Prostate gland (tissue), 2 donors: ENCODE measurements at regions not wholly inside any gene's neighbourhood (a gene's known extent, or its start where the extent isn't known, plus 50 kb on each side); places are given as distances from the start of the nearest gene placed in this dataset.

Experiments used
- DNase-seq: peaks from one replicate; pipeline ENCODE4 v3.0.0-alpha.2; 2019; ENCODE audit warnings: low spot score
- H3K27ac ChIP-seq, 2 donors: fragments of 200-600 bp; sonication (generic); 2 replicates each; pipeline ENCODE4 v1.5.1; 2017 to 2019
- H3K27me3 ChIP-seq: fragments of 200-600 bp; sonication (generic); replicated peaks from 2 replicates; pipeline ENCODE4 v1.5.1; 2019; ENCODE audit not compliant: insufficient read depth
- H3K36me3 ChIP-seq, 2 donors: fragments of 200-600 bp; sonication (generic); 1 replicate in 1 of 2; 2 replicates in 1 of 2; pipeline versions ENCODE4 v1.5.1 to v1.8.1; 2017 to 2019
- H3K4me1 ChIP-seq: fragments of 200-600 bp; sonication (generic); replicated peaks from 2 replicates; pipeline ENCODE4 v1.5.1; 2019
- H3K4me3 ChIP-seq, 2 donors: fragments of 200-600 bp; sonication (generic); 2 replicates each; pipeline ENCODE4 v1.5.1; 2017 to 2019
- H3K9me3 ChIP-seq: fragments of 200-600 bp; sonication (generic); 2 replicates; pipeline ENCODE4 v1.5.1; 2017
- POLR2A ChIP-seq: fragments of 450-650 bp; IDR thresholded peaks from one replicate; pipeline ENCODE4 v1.6.1; 2016; ENCODE audit warnings: antibody characterized with exemption, mild to moderate bottlenecking
- POLR2AphosphoS5 ChIP-seq: sonication (generic); formaldehyde crosslinking; IDR thresholded peaks from one replicate; pipeline ENCODE4 v1.6.1; 2017; ENCODE audit warnings: antibody characterized with exemption
- WGBS: methylation state at CpG from one replicate; pipeline ENCODE4 v1.1.5; 2018; 5-methylcytosine and 5-hydroxymethylcytosine counted together
- intact Hi-C: fragments of 100-400 bp; cut with DNase I; formaldehyde crosslinking; loops from one replicate; pipeline ENCODE4 v1.14.2; 2022
- TF ChIP-seq, protein P1 (sequence below), 4 experiments: fragments of 200-600 bp in 2 of 4; fragments of 450-650 bp in 2 of 4; sonication (generic) in 2 of 4; IDR thresholded peaks; 1 replicate in 3 of 4; 2 replicates in 1 of 4; pipeline ENCODE4 v1.5.1; 2016 to 2019; ENCODE audit warnings: antibody characterized with exemption in 4 of 4, mild to moderate bottlenecking in 2 of 4, moderate library complexity in 2 of 4

DNA sequence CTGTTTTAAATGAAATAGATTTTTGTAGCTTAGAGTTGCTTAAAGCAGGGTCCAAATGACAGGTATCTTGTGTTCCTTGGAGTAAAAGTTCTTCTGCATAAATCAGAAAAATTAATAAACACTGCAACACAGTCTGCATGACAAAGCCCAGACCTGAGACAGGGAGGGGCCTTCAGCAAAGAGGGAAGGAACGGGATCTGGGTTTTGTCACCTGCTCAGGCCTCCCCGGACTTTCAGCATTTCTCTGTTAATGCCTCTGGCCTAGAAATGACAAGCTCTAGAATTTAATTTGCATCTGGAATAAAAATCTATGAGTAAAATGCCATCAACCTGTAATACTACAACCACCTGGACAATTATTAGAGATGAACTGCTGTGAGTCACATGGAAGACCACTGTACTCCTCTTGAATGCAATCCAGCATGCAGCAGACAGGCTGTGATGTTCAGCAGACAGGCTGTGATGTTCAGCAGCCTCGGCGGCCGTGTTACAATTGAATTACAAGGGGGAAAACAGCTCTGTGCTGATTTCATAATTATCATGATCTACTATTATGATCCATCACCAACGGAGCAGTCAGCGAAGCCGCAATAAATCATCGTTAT, 170.2 kb downstream of the TOX3 start:
- no peaks in the 10 kb centered on the region for H3K4me1 ChIP-seq
- H3K36me3 ChIP-seq: no peaks in the 10 kb centered on the region
- intact Hi-C loops: no loop called here
- TF ChIP-seq, protein P1, sequence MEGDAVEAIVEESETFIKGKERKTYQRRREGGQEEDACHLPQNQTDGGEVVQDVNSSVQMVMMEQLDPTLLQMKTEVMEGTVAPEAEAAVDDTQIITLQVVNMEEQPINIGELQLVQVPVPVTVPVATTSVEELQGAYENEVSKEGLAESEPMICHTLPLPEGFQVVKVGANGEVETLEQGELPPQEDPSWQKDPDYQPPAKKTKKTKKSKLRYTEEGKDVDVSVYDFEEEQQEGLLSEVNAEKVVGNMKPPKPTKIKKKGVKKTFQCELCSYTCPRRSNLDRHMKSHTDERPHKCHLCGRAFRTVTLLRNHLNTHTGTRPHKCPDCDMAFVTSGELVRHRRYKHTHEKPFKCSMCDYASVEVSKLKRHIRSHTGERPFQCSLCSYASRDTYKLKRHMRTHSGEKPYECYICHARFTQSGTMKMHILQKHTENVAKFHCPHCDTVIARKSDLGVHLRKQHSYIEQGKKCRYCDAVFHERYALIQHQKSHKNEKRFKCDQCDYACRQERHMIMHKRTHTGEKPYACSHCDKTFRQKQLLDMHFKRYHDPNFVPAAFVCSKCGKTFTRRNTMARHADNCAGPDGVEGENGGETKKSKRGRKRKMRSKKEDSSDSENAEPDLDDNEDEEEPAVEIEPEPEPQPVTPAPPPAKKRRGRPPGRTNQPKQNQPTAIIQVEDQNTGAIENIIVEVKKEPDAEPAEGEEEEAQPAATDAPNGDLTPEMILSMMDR (IDR thresholded peaks at IDR 0.05): no peak
- TF ChIP-seq POLR2A: no peak
- no peak for TF ChIP-seq POLR2AphosphoS5
- H3K9me3 ChIP-seq: no peaks in the 10 kb centered on the region
- H3K27me3 ChIP-seq: no peaks in the 10 kb centered on the region
- no peak for DNase-seq
- H3K4me3 ChIP-seq: no peak overlapping the region
- no peak overlapping the region for H3K27ac ChIP-seq
- 80% methylated on average over 9 of the region's 9 CpGs for WGBS

DNA sequence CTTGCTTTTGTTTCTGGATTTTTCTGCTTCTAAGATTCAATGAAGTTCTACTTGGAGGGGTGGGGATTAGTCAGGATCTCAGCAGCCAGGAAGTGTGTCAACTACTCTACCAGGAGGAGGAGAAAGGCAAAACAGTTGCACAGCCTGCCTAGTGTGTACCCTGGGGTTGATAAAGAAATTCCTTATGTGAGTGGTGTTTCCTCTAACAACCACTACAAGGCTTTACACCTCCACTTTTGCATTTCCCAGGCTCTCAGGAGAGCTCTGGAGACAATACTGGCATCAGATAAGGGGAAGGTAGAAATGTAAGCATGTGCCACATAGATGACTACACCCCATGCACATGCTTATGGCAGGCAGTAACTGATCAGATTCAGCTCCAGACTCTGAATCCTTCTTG, 174.6 kb downstream of the TOX3 start:
- no peaks in the 10 kb centered on the region for H3K9me3 ChIP-seq
- no peak overlapping the region for H3K4me3 ChIP-seq
- TF ChIP-seq POLR2A (no peak), POLR2AphosphoS5 (no peak)
- TF ChIP-seq, protein P1 (IDR thresholded peaks at IDR 0.05): no peak
- intact Hi-C loops: no loop called here
- H3K4me1 ChIP-seq: no peaks in the 10 kb centered on the region
- DNase-seq: no peak
- no peak overlapping the region for H3K27ac ChIP-seq
- no peaks in the 10 kb centered on the region for H3K36me3 ChIP-seq
- no peaks in the 10 kb centered on the region for H3K27me3 ChIP-seq

DNA sequence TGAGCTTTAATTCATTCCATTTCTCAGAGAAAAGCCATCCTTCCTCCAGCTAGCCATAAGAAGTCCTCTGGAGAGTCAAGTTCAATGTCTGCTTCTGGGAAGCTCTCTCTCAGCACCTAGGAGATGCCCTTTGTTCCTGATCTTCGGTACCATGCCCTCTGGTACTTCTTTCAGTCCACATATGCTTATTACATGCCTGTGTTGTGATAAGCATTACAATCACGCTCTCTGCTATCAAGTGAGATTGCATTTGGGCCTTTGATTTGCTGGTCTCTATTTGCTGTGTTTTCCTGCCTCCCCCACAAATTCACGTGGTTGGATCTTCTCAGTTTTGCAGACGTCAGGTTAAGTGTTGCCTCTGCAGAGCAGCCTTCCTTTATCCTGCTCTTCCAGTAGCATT, 178.1 kb downstream of the TOX3 start:
- Histone ChIP-seq H3K4me3 (no peak overlapping the region), H3K27ac (no peak overlapping the region), H3K4me1 (no peaks in the 10 kb centered on the region), H3K27me3 (no peaks in the 10 kb centered on the region), H3K9me3 (no peaks in the 10 kb centered on the region), H3K36me3 (no peaks in the 10 kb centered on the region)
- intact Hi-C loops: no loop called here
- DNase-seq: no peak
- TF ChIP-seq POLR2AphosphoS5: no peak
- TF ChIP-seq, protein P1 (IDR thresholded peaks at IDR 0.05): no peak
- TF ChIP-seq POLR2A: no peak
- 73% methylated on average over 4 of the region's 4 CpGs for WGBS

DNA sequence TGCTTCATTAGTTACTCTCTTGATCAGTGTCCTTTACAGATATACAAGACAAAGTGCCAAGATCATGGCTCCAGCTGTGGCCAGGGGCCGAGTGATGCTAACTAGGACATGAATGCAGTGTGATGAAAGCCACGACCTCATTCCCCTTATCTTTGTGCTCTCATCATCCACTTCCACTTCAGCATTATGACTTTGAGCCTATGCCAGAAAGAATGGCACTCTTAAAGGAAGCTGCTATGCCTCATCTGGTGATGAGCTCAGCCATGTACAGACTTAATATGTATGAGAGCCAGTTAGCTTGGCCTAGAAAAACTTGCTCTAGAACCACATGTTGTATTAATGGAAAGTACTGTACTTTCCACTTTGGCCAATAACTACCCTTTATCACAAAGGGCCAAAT, 179.1 kb downstream of the TOX3 start:
- WGBS: 60% methylated on average over 2 of the region's 2 CpGs
- no peak overlapping the region for H3K4me3 ChIP-seq
- no peak for DNase-seq
- TF ChIP-seq, protein P1 (IDR thresholded peaks at IDR 0.05): no peak
- TF ChIP-seq POLR2AphosphoS5 (no peak), POLR2A (no peak)
- H3K36me3 ChIP-seq: no peaks in the 10 kb centered on the region
- H3K27me3 ChIP-seq: no peaks in the 10 kb centered on the region
- intact Hi-C loops: no loop called here
- no peaks in the 10 kb centered on the region for H3K9me3 ChIP-seq
- no peaks in the 10 kb centered on the region for H3K4me1 ChIP-seq
- H3K27ac ChIP-seq: no peak overlapping the region

DNA sequence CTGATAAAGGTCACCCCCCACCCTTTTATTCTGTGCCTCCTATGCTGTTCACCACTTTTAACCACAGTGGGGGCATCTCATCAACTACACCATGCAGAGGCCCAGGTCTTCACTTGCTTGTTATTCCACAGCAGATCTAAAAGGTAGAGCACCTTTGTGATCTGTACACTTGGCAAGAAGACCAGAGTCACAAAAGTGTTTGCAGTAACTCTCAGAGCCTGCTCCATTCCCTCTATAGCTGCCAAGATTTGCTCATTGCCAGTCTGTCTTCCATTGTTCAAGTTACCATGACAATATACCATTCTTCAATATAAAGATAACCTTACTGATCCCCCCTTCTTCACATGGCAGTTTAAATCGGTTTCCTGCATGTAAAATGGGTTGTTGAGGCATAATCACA, 180.0 kb downstream of the TOX3 start:
- no peak for TF ChIP-seq POLR2A
- TF ChIP-seq, protein P1 (IDR thresholded peaks at IDR 0.05): no peak
- TF ChIP-seq POLR2AphosphoS5: no peak
- Histone ChIP-seq H3K36me3 (no peaks in the 10 kb centered on the region), H3K4me1 (no peaks in the 10 kb centered on the region), H3K27ac (no peak overlapping the region), H3K27me3 (no peaks in the 10 kb centered on the region), H3K4me3 (no peak overlapping the region), H3K9me3 (no peaks in the 10 kb centered on the region)
- DNase-seq: no peak
- WGBS: 32% methylated on average over 1 of the region's 1 CpG
- intact Hi-C loops: no loop called here
